DOHH2 (cell line): ENCODE measurements at regions not wholly inside any gene's neighbourhood (a gene's known extent, or its start where the extent isn't known, plus 50 kb on each side); places are given as distances from the start of the nearest gene placed in this dataset.

Experiments used
- H3F3A ChIP-seq: fragments of 200-600 bp; sonication (generic), shearing (Covaris generic); 2 replicates; pipeline ENCODE4 v1.6.0; 2016; ENCODE audit warnings: antibody characterized with exemption, mild to moderate bottlenecking; ENCODE audit not compliant: control insufficient read depth, insufficient read depth
- H3K27ac ChIP-seq: fragments of 200-600 bp; sonication (generic); 2 replicates; pipeline ENCODE4 v1.5.1; 2014; ENCODE audit warnings: low read depth, mild to moderate bottlenecking, low read length, moderate library complexity
- H3K27me3 ChIP-seq: fragments of 200-600 bp; sonication (generic); 2 replicates; pipeline ENCODE4 v1.6.1; 2014; ENCODE audit warnings: mild to moderate bottlenecking, low read length, mixed read lengths; ENCODE audit not compliant: control insufficient read depth
- H3K36me3 ChIP-seq: fragments of 200-600 bp; sonication (generic); 2 replicates; pipeline ENCODE4 v1.6.1; 2014; ENCODE audit warnings: mild to moderate bottlenecking, low read length, moderate library complexity, mixed read lengths; ENCODE audit not compliant: control insufficient read depth
- H3K4me1 ChIP-seq: fragments of 200-600 bp; sonication (generic); 2 replicates; pipeline ENCODE4 v1.6.1; 2014; ENCODE audit warnings: mild to moderate bottlenecking, low read length, mixed read lengths; ENCODE audit not compliant: control insufficient read depth
- H3K4me2 ChIP-seq: fragments of 200-600 bp; sonication (generic); 2 replicates; pipeline ENCODE4 v1.6.0; 2014; ENCODE audit warnings: mild to moderate bottlenecking, low read length, moderate library complexity
- H3K4me3 ChIP-seq: fragments of 200-600 bp; sonication (generic); 2 replicates; pipeline ENCODE4 v1.5.1; 2014; ENCODE audit warnings: mild to moderate bottlenecking, low read length, mixed read lengths
- H3K79me2 ChIP-seq: fragments of 200-600 bp; sonication (generic); 2 replicates; pipeline ENCODE4 v1.6.1; 2014; ENCODE audit warnings: mild to moderate bottlenecking, low read length, mixed read lengths; ENCODE audit not compliant: control insufficient read depth
- H3K9me2 ChIP-seq: fragments of 200-600 bp; sonication (generic); replicated peaks from 2 replicates; pipeline ENCODE4 v1.6.1; 2014; ENCODE audit warnings: mild to moderate bottlenecking, low read length, mixed read lengths; ENCODE audit not compliant: control insufficient read depth
- H3K9me3 ChIP-seq: fragments of 200-600 bp; sonication (generic); 2 replicates; pipeline ENCODE4 v1.6.1; 2014; ENCODE audit warnings: antibody characterized with exemption, low read length, mixed read lengths; ENCODE audit not compliant: control insufficient read depth, insufficient read depth
- H4K20me1 ChIP-seq: fragments of 200-600 bp; sonication (generic); 2 replicates; pipeline ENCODE4 v1.6.0; 2014; ENCODE audit warnings: low read depth, mild to moderate bottlenecking, antibody characterized with exemption, low read length, moderate library complexity; ENCODE audit not compliant: control insufficient read depth, insufficient read depth
- EZH2phosphoT487 ChIP-seq: fragments of 200-600 bp; sonication (generic); IDR thresholded peaks from 2 replicates; pipeline ENCODE4 v1.6.1; 2017; ENCODE audit warnings: borderline replicate concordance, mild to moderate bottlenecking, antibody characterized with exemption, low read length, moderate library complexity, mixed read lengths
- TF ChIP-seq, protein P1 (sequence below): fragments of 200-600 bp; sonication (generic); IDR thresholded peaks from one replicate; pipeline ENCODE4 v1.5.1; 2014; ENCODE audit warnings: antibody characterized with exemption, mild to moderate bottlenecking, low read depth, low read length; ENCODE audit not compliant: poor library complexity, severe bottlenecking

DNA sequence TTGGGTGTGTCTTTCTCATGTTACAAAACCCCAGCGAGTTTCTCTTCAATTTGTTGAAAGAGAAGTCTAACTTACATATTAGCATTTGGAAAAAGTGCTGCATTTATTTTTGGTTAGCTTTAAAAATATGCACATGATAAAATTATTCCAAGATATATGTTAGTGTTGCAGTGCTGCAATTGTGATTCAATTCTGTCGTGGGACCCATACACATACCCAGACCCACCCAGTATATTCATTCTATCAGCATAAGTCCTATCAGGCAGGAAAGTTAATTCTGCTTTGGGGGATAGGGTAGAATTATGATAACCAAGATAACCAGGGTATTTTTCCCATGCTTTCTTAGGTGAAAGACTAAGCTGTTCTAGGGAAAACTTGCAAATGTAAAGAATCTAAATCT is 313.5 kb downstream of the EPHA7 start:
- TF ChIP-seq, protein P1, sequence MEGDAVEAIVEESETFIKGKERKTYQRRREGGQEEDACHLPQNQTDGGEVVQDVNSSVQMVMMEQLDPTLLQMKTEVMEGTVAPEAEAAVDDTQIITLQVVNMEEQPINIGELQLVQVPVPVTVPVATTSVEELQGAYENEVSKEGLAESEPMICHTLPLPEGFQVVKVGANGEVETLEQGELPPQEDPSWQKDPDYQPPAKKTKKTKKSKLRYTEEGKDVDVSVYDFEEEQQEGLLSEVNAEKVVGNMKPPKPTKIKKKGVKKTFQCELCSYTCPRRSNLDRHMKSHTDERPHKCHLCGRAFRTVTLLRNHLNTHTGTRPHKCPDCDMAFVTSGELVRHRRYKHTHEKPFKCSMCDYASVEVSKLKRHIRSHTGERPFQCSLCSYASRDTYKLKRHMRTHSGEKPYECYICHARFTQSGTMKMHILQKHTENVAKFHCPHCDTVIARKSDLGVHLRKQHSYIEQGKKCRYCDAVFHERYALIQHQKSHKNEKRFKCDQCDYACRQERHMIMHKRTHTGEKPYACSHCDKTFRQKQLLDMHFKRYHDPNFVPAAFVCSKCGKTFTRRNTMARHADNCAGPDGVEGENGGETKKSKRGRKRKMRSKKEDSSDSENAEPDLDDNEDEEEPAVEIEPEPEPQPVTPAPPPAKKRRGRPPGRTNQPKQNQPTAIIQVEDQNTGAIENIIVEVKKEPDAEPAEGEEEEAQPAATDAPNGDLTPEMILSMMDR: no peak
- TF ChIP-seq EZH2phosphoT487: no peak
- Histone ChIP-seq H3K9me3 (no peaks in the 10 kb centered on the region), H3K4me1 (no peaks in the 10 kb centered on the region), H3K27me3 (no peaks in the 10 kb centered on the region), H3F3A (no peaks in the 10 kb centered on the region), H3K9me2 (no peaks in the 10 kb centered on the region), H3K79me2 (no peaks in the 10 kb centered on the region), H4K20me1 (no peaks in the 10 kb centered on the region), H3K4me3 (no peak overlapping the region), H3K36me3 (no peaks in the 10 kb centered on the region), H3K4me2 (no peak overlapping the region), H3K27ac (no peak overlapping the region)

DNA sequence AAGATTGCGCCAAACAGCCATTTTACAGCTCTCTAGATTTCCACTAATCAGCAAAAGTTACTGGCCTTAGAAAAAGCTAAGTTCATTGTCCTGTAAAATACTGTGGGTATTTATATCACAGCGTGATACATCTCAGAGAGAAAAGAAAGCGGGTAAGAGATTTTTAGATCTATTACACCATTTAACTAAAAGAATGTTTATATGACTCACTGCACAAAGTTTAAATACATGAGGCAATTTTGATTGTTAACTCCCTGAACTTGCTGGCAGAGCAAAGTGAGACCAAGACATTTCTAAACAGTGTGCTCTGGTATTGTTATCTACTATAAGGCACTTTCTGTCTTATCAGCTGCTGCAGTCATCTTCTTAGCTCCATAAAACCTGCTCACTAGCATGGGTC is 314.3 kb downstream of the EPHA7 start:
- no peak overlapping the region for H3K4me3 ChIP-seq
- TF ChIP-seq, protein P1: no peak
- TF ChIP-seq EZH2phosphoT487: no peak
- no peaks in the 10 kb centered on the region for H3K9me3 ChIP-seq
- no peaks in the 10 kb centered on the region for H3K79me2 ChIP-seq
- H3K36me3 ChIP-seq: no peaks in the 10 kb centered on the region
- H3K9me2 ChIP-seq: no peaks in the 10 kb centered on the region
- H3K4me2 ChIP-seq: no peak overlapping the region
- no peaks in the 10 kb centered on the region for H4K20me1 ChIP-seq
- H3K27me3 ChIP-seq: no peaks in the 10 kb centered on the region
- H3K4me1 ChIP-seq: no peaks in the 10 kb centered on the region
- no peaks in the 10 kb centered on the region for H3F3A ChIP-seq
- no peak overlapping the region for H3K27ac ChIP-seq

DNA sequence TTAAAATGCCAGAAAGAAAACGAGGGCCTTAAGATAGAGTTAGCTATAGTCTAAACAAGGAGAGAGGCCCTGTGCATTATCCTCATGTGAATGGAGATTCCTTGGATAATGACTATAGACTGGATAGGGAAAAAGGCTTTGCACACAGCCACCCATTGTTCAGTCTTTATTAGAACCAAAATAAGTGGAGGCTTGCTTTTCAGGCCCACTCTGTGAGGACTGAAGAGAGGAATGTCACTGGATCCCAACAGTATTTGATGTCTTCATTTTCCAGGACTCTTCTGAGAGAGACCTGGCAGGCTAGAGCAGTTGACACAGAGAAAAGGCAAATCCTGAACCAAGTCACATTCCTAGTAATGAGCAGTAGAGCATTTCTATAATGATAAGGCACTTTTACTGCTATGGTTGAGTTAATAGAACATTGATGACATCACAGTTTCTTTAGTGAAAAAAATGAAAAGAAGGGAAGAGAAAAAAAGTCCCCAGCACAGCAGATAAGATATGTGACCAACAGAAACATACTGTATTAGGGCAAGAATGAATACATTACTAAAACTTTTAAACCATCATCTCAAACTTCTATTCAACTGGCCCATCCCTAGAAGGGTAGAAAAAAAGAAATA is 315.1 kb downstream of the EPHA7 start:
- Histone ChIP-seq H3F3A (no peaks in the 10 kb centered on the region), H3K36me3 (no peaks in the 10 kb centered on the region), H3K4me2 (no peak overlapping the region), H3K27me3 (no peaks in the 10 kb centered on the region), H3K4me3 (no peak overlapping the region), H3K9me3 (no peaks in the 10 kb centered on the region), H4K20me1 (no peaks in the 10 kb centered on the region), H3K27ac (no peak overlapping the region), H3K4me1 (no peaks in the 10 kb centered on the region), H3K79me2 (no peaks in the 10 kb centered on the region), H3K9me2 (no peaks in the 10 kb centered on the region)
- TF ChIP-seq EZH2phosphoT487: no peak
- TF ChIP-seq, protein P1: no peak
